ENCODE measurements at regions not wholly inside any gene's neighbourhood (a gene's known extent, or its start where the extent isn't known, plus 50 kb on each side); places are given as distances from the start of the nearest gene placed in this dataset.

GRCh38 chr4:10736266-10736665 is 51.7 kb upstream of the CLNK start:
- TF ChIP-seq, protein P1, sequence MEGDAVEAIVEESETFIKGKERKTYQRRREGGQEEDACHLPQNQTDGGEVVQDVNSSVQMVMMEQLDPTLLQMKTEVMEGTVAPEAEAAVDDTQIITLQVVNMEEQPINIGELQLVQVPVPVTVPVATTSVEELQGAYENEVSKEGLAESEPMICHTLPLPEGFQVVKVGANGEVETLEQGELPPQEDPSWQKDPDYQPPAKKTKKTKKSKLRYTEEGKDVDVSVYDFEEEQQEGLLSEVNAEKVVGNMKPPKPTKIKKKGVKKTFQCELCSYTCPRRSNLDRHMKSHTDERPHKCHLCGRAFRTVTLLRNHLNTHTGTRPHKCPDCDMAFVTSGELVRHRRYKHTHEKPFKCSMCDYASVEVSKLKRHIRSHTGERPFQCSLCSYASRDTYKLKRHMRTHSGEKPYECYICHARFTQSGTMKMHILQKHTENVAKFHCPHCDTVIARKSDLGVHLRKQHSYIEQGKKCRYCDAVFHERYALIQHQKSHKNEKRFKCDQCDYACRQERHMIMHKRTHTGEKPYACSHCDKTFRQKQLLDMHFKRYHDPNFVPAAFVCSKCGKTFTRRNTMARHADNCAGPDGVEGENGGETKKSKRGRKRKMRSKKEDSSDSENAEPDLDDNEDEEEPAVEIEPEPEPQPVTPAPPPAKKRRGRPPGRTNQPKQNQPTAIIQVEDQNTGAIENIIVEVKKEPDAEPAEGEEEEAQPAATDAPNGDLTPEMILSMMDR (conservative IDR thresholded peaks at IDR 0.05), result no peak
- no peak for TF ChIP-seq ZFX (IDR thresholded peaks at IDR 0.05)
